Endothelial cell of umbilical vein (primary cell): ENCODE measurements at regions not wholly inside any gene's neighbourhood (a gene's known extent, or its start where the extent isn't known, plus 50 kb on each side); places are given as distances from the start of the nearest gene placed in this dataset.

Source experiments
- BruUV-seq: library from RNA; stranded (reverse); fragments of 400-500 nt; replicated peaks from 2 replicates; lab custom pipeline; 2021; lab: Mats Ljungman, UMichigan
- CTCF ChIA-PET: fragments of 300-600, 350-600 bp; sonication (Branson Sonifier 250); formaldehyde crosslinking; loops from one replicate; lab custom pipeline; 2021; ENCODE audit warnings: antibody characterized with exemption, inconsistent platforms; lab: Charles Lee
- POLR2A ChIA-PET: fragments of 300-600, 350-600 bp; sonication (Branson Sonifier 250); formaldehyde crosslinking; loops from one replicate; lab custom pipeline; 2021; ENCODE audit warnings: antibody characterized with exemption, inconsistent platforms; lab: Charles Lee
- DNase-seq: peaks from one replicate; pipeline ENCODE4 v3.0.0-alpha.2; 2011; ENCODE audit warnings: low read depth, low spot score
- FAIRE-seq: peaks from 2 replicates; lab custom pipeline; 2011; peaks lifted over from hg19 to GRCh38; lab: Jason Lieb, UNC
- H2AFZ ChIP-seq: 2 replicates; pipeline ENCODE4 v1.6.0; 2012; ENCODE audit warnings: low read depth, low read length, control low read depth, inconsistent platforms
- H3K27ac ChIP-seq: 2 replicates; pipeline ENCODE4 v1.5.1; 2011; ENCODE audit warnings: low read depth, mild to moderate bottlenecking, control low read depth, low read length, moderate library complexity; ENCODE audit not compliant: insufficient read depth
- H3K27me3 ChIP-seq, 2 experiments: 2 replicates each; pipeline versions ENCODE4 v1.6.0 to v1.6.1; 2011; ENCODE audit warnings: low read length in 2 of 2, mixed read lengths in 1 of 2; ENCODE audit not compliant: control insufficient read depth in 2 of 2, insufficient read depth in 2 of 2
- H3K36me3 ChIP-seq, 2 experiments: 2 replicates in 1 of 2; 3 replicates in 1 of 2; pipeline ENCODE4 v1.5.1; 2011; ENCODE audit warnings: low read length in 2 of 2, mild to moderate bottlenecking in 1 of 2, moderate library complexity in 1 of 2; ENCODE audit not compliant: control insufficient read depth in 2 of 2, insufficient read depth in 2 of 2; ENCODE audit errors: extremely low read depth in 1 of 2
- H3K4me1 ChIP-seq: 3 replicates; pipeline ENCODE4 v1.5.1; 2011; ENCODE audit warnings: mild to moderate bottlenecking, low read length; ENCODE audit not compliant: control insufficient read depth, insufficient read depth; ENCODE audit errors: extremely low read depth
- H3K4me2 ChIP-seq: 2 replicates; pipeline ENCODE4 v1.6.1; 2011; ENCODE audit warnings: low read length, control low read depth, mixed read lengths; ENCODE audit not compliant: insufficient read depth
- H3K4me3 ChIP-seq, 3 experiments: fragments of 200-600 bp in 1 of 3; sonication (generic), shearing (Covaris generic) in 1 of 3; replicated peaks in 1 of 3; 2 replicates each; pipeline ENCODE4 v1.5.1; 2011 to 2016; ENCODE audit warnings: control low read depth in 3 of 3, low read length in 3 of 3, mild to moderate bottlenecking in 2 of 3, inconsistent platforms in 1 of 3, low read depth in 1 of 3, moderate library complexity in 1 of 3; ENCODE audit not compliant: insufficient read depth in 1 of 3
- H3K79me2 ChIP-seq: 2 replicates; pipeline ENCODE4 v1.6.0; 2012; ENCODE audit warnings: low read length, inconsistent platforms; ENCODE audit not compliant: control insufficient read depth, insufficient read depth
- H3K9ac ChIP-seq: replicated peaks from 2 replicates; pipeline ENCODE3; 2011; ENCODE audit warnings: low read length, control low read depth; ENCODE audit not compliant: insufficient read depth; ENCODE audit errors: extremely low read depth
- H3K9me1 ChIP-seq: replicated peaks from 3 replicates; pipeline ENCODE4 v1.6.0; 2011; ENCODE audit warnings: mild to moderate bottlenecking, low read length; ENCODE audit not compliant: control insufficient read depth, insufficient read depth; ENCODE audit errors: extremely low read depth
- H3K9me3 ChIP-seq: replicated peaks from 2 replicates; pipeline ENCODE4 v1.5.1; 2012; ENCODE audit warnings: low read length, inconsistent platforms; ENCODE audit not compliant: control insufficient read depth, insufficient read depth
- H4K20me1 ChIP-seq: replicated peaks from 2 replicates; pipeline ENCODE3; 2011; ENCODE audit warnings: mild to moderate bottlenecking, low read length; ENCODE audit not compliant: control insufficient read depth, insufficient read depth; ENCODE audit errors: extremely low read depth
- CTCF ChIP-seq, 2 donors: IDR thresholded peaks; 1 replicate in 1 of 2; 2 replicates in 1 of 2; pipeline ENCODE4 v1.5.1; 2011; ENCODE audit warnings: low read length in 2 of 2, mild to moderate bottlenecking in 2 of 2, moderate library complexity in 2 of 2, control low read depth in 1 of 2, inconsistent platforms in 1 of 2, low read depth in 1 of 2; ENCODE audit not compliant: insufficient read depth in 1 of 2; ENCODE audit errors: extremely low read depth in 1 of 2
- EZH2 ChIP-seq: IDR thresholded peaks from 2 replicates; pipeline ENCODE4 v1.6.1; 2012; ENCODE audit warnings: borderline replicate concordance, low read depth, mild to moderate bottlenecking, moderate library complexity, low read length, inconsistent platforms; ENCODE audit not compliant: severe bottlenecking
- FOS ChIP-seq: IDR thresholded peaks from 2 replicates; pipeline ENCODE4 v1.6.1; 2011; ENCODE audit warnings: mild to moderate bottlenecking, low read length, moderate library complexity, borderline replicate concordance; ENCODE audit not compliant: insufficient read depth
- GATA2 ChIP-seq: IDR thresholded peaks from 2 replicates; pipeline ENCODE4 v1.7.0; 2011; ENCODE audit warnings: low read depth, mild to moderate bottlenecking, moderate library complexity, mixed read lengths, low read length; ENCODE audit not compliant: insufficient read length, insufficient read depth
- JUN ChIP-seq: IDR thresholded peaks from 2 replicates; pipeline ENCODE4 v1.6.1; 2011; ENCODE audit warnings: borderline replicate concordance, low read depth; ENCODE audit not compliant: insufficient read length, insufficient read depth
- MAX ChIP-seq: IDR thresholded peaks from 2 replicates; pipeline ENCODE4 v1.6.1; 2011; ENCODE audit not compliant: insufficient read depth, insufficient read length
- MYC ChIP-seq: IDR thresholded peaks from one replicate; pipeline ENCODE4 v1.6.1; 2011; ENCODE audit warnings: mild to moderate bottlenecking, low read depth, low read length
- POLR2A ChIP-seq: IDR thresholded peaks from 2 replicates; pipeline ENCODE4 v1.6.1; 2012; ENCODE audit warnings: low read depth, mild to moderate bottlenecking, control low read depth, low read length
- POLR2AphosphoS5 ChIP-seq: IDR thresholded peaks from 2 replicates; pipeline ENCODE4 v1.6.1; 2012; ENCODE audit warnings: low read depth, mild to moderate bottlenecking, control low read depth, low read length, moderate library complexity; ENCODE audit not compliant: insufficient read depth
- dilution Hi-C: fragments of 300-500 bp; cut with MboI; formaldehyde crosslinking; loops from one replicate; pipeline ENCODE4 v1.15.0; 2019; ENCODE audit warnings: low sequenced_read_pairs; ENCODE audit not compliant: extremely low pct_ligation_motif_present
- intact Hi-C: fragments of 100-400 bp; cut with micrococcal nuclease; formaldehyde crosslinking; loops from one replicate; pipeline ENCODE4 v1.10.0; 2022

- H3K4me2 ChIP-seq = no peak overlapping the region
- H3K27me3 ChIP-seq = no peaks in the 10 kb centered on the region
- TF ChIP-seq FOS (no peak), MAX (no peak), CTCF (IDR thresholded peaks at IDR 0.05; ENCODE audit: extremely low read depth in 1 of 2, insufficient read depth in 1 of 2, low read depth in 1 of 2, low read length in 2 of 2) (no peak), POLR2AphosphoS5 (no peak), EZH2 (no peak), MYC (no peak), JUN (no peak), GATA2 (no peak), POLR2A (no peak)
- no peaks in the 10 kb centered on the region for H3K9me3 ChIP-seq
- H3K79me2 ChIP-seq = no peaks in the 10 kb centered on the region
- BruUV-seq = no TSS peak
- ChIA-PET CTCF (no interaction called here), POLR2A (no interaction called here)
- DNase-seq = no peak
- no peak overlapping the region for H3K4me3 ChIP-seq
- H3K9me1 ChIP-seq = no peaks in the 10 kb centered on the region
- no peaks in the 10 kb centered on the region for H3K36me3 ChIP-seq
- no peaks in the 10 kb centered on the region for H3K4me1 ChIP-seq
- H2AFZ ChIP-seq = no peak overlapping the region
- H4K20me1 ChIP-seq = no peaks in the 10 kb centered on the region
- FAIRE-seq = no peak
- H3K27ac ChIP-seq = no peak overlapping the region
- no peak overlapping the region for H3K9ac ChIP-seq
- intact Hi-C loops = no loop called here
- dilution Hi-C loops = no loop called here
Observed at GRCh38 chrY:21248591-21248990, 262.5 kb upstream of the RBMY1B start.
